ENCODE measurements at regions not wholly inside any gene's neighbourhood (a gene's known extent, or its start where the extent isn't known, plus 50 kb on each side); places are given as distances from the start of the nearest gene placed in this dataset.
"Not testable (repeated sequence)": the region's sequence is repeated elsewhere in the genome, so short reads cannot be mapped to it uniquely, and the experiment has no call there.

DNA sequence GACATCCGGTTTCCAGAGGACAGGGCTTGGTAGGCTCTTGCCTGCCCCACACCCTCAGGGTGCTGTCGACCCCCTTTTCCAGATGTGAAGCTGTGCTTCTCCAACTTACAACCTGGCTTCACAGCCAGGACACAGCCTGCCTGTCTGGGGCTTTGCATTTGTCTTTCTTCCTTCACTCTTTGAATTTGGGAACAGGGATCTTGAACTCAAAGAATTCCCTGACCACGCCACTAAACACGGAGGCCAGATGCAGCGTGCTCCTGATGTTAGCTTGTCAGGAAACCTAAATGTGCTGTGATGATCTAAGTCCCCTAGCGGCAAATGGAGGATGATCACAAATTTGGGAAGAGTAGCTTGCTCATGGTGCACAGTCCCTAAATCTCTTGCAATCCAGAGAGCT lies 244.8 kb upstream of the RGMA start:
- TF ChIP-seq, protein P1, sequence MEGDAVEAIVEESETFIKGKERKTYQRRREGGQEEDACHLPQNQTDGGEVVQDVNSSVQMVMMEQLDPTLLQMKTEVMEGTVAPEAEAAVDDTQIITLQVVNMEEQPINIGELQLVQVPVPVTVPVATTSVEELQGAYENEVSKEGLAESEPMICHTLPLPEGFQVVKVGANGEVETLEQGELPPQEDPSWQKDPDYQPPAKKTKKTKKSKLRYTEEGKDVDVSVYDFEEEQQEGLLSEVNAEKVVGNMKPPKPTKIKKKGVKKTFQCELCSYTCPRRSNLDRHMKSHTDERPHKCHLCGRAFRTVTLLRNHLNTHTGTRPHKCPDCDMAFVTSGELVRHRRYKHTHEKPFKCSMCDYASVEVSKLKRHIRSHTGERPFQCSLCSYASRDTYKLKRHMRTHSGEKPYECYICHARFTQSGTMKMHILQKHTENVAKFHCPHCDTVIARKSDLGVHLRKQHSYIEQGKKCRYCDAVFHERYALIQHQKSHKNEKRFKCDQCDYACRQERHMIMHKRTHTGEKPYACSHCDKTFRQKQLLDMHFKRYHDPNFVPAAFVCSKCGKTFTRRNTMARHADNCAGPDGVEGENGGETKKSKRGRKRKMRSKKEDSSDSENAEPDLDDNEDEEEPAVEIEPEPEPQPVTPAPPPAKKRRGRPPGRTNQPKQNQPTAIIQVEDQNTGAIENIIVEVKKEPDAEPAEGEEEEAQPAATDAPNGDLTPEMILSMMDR (conservative IDR thresholded peaks at IDR 0.05; ENCODE audit: low read length), result no peak
- H3K4me3 ChIP-seq (ENCODE audit: low read length), result no peak overlapping the region
- DNase-seq (ENCODE audit: low read depth), result no peak

DNA sequence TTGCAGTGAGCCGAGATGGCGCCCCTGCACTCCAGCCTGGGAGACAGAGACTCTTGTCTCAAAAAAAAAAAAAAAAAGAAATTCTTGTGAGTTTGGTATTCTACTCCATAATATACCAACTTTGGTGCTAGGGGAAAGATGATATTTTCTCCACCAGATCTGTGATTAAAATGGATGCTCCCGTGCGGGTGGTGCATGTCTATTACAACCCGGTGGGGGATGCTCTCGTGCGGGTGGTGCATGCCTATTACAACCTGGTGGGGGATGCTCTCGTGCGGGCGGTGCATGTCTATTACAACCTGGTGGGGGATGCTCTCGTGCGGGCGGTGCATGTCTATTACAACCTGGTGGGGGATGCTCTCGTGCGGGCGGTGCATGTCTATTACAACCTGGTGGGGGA lies 244.1 kb upstream of the RGMA start:
- DNase-seq (ENCODE audit: low read depth); H3K4me3 ChIP-seq (ENCODE audit: low read length): not testable (repeated sequence)

DNA sequence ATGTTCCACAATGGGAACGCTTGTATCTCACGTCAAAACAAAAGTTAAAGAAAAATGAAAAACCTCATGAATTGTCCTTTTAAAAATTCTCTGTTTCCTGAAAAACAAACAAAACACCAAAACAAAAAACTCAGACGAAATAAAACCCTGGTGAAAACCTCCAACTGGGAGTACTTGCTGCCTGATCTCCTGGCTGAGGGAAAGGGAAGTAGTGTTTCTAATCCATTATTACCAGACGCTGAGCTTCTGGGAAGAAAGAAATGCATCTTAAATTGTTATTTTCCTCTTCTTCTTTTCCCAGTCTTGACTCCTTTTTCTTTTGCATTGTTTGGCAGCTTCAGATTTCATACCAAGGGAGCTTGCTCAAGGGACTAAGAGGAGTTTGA lies 243.2 kb upstream of the RGMA start:
- DNase-seq (ENCODE audit: low read depth), result no peak
- TF ChIP-seq, protein P1 (conservative IDR thresholded peaks at IDR 0.05; ENCODE audit: low read length), result no peak
- no peak overlapping the region for H3K4me3 ChIP-seq (ENCODE audit: low read length)

DNA sequence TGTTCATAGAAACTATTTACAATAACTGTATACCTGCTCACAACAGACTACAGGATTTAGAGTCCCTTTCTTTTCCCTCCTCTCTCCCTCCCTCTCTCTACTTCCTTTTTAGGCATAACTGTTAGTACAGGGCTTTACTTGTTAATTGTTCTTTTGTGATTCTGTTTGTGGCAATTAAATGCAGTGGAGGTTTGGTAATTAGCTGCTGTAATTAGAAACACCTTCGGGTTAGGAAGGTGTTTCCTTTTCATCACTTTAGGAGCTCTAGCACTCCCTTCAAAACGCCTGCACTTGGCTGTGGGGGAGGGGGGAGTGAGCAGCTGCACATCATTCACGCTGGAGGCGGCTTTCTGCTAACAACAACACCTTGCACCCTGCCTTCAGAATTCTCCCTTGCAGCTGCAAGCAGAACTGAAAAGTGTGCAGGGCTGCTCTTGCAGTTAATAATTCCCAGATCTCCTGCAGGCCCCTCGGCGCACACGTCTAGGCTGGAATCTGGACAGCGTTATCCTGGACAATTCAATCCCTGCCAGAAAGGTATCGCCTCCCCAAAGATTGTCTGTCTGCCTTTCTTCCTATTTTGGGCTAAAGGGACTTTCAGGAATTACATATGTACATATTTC lies 242.6 kb upstream of the RGMA start:
- TF ChIP-seq, protein P1 (conservative IDR thresholded peaks at IDR 0.05; ENCODE audit: low read length), result no peak
- H3K4me3 ChIP-seq (ENCODE audit: low read length), result no peak overlapping the region
- DNase-seq (ENCODE audit: low read depth), result no peak

DNA sequence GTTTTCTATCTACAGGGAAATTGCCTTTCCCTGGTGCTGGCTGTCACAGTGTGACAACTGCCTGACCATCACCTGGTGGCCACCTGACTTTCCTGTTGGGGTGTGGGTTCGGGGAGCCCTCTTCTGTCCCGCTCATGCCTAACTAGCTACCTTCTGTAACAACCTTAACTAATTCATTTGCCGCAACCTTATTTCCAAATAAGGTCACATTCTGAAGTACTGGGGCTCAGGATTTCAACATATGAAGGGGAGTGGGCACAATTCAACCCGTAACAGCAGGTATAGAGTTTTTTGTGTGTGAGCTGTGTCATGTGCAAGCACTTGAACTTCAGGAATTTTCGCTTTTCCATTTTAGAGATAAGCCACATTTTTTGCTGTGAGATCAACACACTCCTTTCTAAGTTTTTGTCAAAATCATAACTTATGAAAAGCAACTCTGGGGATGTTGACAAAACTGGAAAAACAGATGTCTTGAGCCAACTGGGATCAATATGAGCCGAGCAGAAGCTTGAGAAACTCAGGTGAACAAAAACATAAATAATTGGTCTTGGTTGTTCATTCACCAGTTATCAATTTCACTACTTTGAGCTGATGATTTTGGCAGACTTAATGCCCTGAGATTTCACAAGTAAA lies 242.0 kb upstream of the RGMA start:
- TF ChIP-seq, protein P1 (conservative IDR thresholded peaks at IDR 0.05; ENCODE audit: low read length), result no peak
- DNase-seq (ENCODE audit: low read depth), result no peak
- no peak overlapping the region for H3K4me3 ChIP-seq (ENCODE audit: low read length)

DNA sequence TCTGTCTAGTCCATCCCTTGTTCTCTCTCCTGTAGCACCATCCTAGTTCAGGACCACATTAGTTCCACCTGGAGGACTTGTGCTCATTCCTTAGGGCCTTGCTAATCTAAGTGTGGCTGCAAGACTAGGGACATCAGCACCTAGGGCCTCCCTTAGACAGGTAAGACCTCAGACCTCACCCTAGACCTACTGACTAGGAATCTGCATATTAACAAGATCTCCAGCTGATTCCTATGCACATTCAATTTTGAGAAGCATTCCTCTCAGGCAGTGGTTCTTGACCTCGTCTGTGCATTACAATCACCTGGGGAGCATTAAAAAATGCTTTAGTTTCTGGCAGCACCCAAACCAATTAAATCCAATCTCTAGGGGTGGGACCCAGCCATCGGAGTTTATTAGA lies 238.4 kb upstream of the RGMA start:
- no peak for DNase-seq (ENCODE audit: low read depth)

DNA sequence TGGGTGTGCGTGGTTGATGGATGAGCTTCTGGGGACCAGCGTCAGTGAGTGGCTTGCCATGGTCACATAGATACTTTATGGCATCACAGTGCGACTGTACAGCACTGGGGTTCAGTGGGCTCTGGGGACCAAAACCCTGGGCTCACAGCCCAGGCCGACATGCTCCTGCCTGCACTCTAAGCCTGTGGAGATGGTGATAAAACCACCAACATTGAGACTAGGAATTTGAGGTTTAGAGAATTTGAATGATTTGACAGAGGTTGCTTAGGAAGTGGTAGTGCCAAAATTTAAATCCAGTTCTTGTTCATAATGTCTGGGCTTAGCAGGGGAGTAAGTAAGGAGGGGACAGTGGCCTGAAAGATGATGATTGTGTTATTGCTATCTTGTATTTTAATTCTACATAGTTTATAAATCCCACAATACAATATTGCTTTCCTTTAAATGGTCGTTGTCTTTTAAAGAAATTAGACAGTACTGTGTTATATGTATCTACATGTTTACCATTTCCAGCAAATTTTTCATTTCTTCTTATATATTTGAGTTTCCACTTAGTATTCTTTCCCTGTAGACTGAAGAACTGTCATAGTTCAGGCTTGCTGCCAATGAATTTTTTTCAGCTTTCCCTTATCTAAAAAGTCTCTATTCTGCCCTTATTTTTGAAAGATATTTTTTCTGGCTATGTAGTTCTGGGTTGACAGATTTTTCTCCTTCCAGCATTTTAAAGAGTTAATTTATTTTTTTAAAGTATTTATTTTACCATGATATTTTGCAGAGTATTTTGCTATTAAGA lies 235.4 kb upstream of the RGMA start:
- no peak for DNase-seq (ENCODE audit: low read depth)
- H3K4me3 ChIP-seq (ENCODE audit: low read length), result no peak overlapping the region
- TF ChIP-seq, protein P1 (conservative IDR thresholded peaks at IDR 0.05; ENCODE audit: low read length), result no peak

More for the DNA sequence above, 238.4 kb upstream of the RGMA start:
- TF ChIP-seq, protein P1 (conservative IDR thresholded peaks at IDR 0.05; ENCODE audit: low read length), result no peak
- no peak overlapping the region for H3K4me3 ChIP-seq (ENCODE audit: low read length)
